WTC11 (cell line): ENCODE measurements at regions not wholly inside any gene's neighbourhood (a gene's known extent, or its start where the extent isn't known, plus 50 kb on each side); places are given as distances from the start of the nearest gene placed in this dataset.

Source experiments
- ATAC-seq: fragments of 200-7000 bp; cut with Tn5 transposase; 2 replicates; pipeline ENCODE4 v1.10.0; 2021; ENCODE audit warnings: mild to moderate bottlenecking, moderate library complexity
- CTCF ChIA-PET: fragments of 300-600 bp; sonication (Branson Sonifier 250); formaldehyde crosslinking; loops from one replicate; lab custom pipeline; 2021; ENCODE audit warnings: antibody characterized with exemption; lab: Charles Lee
- POLR2A ChIA-PET: fragments of 350-600 bp; sonication (Branson Sonifier 250); formaldehyde crosslinking; loops from one replicate; lab custom pipeline; 2021; ENCODE audit warnings: antibody characterized with exemption; lab: Charles Lee
- DNase-seq: peaks from one replicate; pipeline ENCODE4 v3.0.0; 2021; ENCODE audit warnings: low spot score
- H3K27ac Mint-ChIP-seq: 2 replicates; pipeline ENCODE4 v1.8.0; 2021; ENCODE audit warnings: mixed read lengths
- H3K27me3 Mint-ChIP-seq: 2 replicates; pipeline ENCODE4 v1.8.0; 2021; ENCODE audit warnings: low read depth, mild to moderate bottlenecking, moderate library complexity, mixed read lengths
- H3K36me3 Mint-ChIP-seq: 2 replicates; pipeline ENCODE4 v1.8.0; 2021; ENCODE audit warnings: mixed read lengths
- H3K4me1 Mint-ChIP-seq: 2 replicates; pipeline ENCODE4 v1.8.0; 2022; ENCODE audit warnings: mixed read lengths
- H3K4me3 Mint-ChIP-seq: 2 replicates; pipeline ENCODE4 v1.8.0; 2021; ENCODE audit warnings: mild to moderate bottlenecking, moderate library complexity, mixed read lengths
- H3K9me3 Mint-ChIP-seq: 2 replicates; pipeline ENCODE4 v1.8.0; 2021; ENCODE audit warnings: mixed read lengths
- AR ChIP-seq: fragments of 250-450 bp; sonication (Bioruptor Pico); IDR thresholded peaks from 2 replicates; pipeline ENCODE4 v1.9.0; 2021; ENCODE audit warnings: mild to moderate bottlenecking
- ARID4B ChIP-seq: sonication (generic); formaldehyde crosslinking; IDR thresholded peaks from 2 replicates; pipeline ENCODE4 v1.8.0; 2023; ENCODE audit warnings: missing genetic modification reagents, mild to moderate bottlenecking, borderline replicate concordance
- CDX4 ChIP-seq: fragments of 250-450 bp; sonication (Bioruptor Pico); IDR thresholded peaks from 2 replicates; pipeline ENCODE4 v1.9.0; 2021; ENCODE audit warnings: moderate library complexity, mild to moderate bottlenecking, inconsistent platforms, borderline replicate concordance
- CTCF ChIP-seq: fragments of 200-600 bp; IDR thresholded peaks from 2 replicates; pipeline ENCODE4 v1.8.0; 2022; ENCODE audit warnings: antibody characterized with exemption
- E2F4 ChIP-seq: sonication (generic); formaldehyde crosslinking; IDR thresholded peaks from 2 replicates; pipeline ENCODE4 v1.8.1; 2022; ENCODE audit warnings: low read depth, mild to moderate bottlenecking, moderate library complexity, missing genetic modification reagents, borderline replicate concordance
- ERG ChIP-seq: fragments of 250-450 bp; sonication (Bioruptor Pico); IDR thresholded peaks from 2 replicates; pipeline ENCODE4 v1.8.0; 2021; ENCODE audit warnings: mild to moderate bottlenecking
- ESRRA ChIP-seq: sonication (generic); formaldehyde crosslinking; IDR thresholded peaks from 2 replicates; pipeline ENCODE4 v1.8.1; 2022; ENCODE audit warnings: mild to moderate bottlenecking, missing genetic modification reagents, borderline replicate concordance
- FOXJ3 ChIP-seq: sonication (generic); formaldehyde crosslinking; IDR thresholded peaks from 2 replicates; pipeline ENCODE4 v1.9.0; 2021; ENCODE audit warnings: missing genetic modification reagents, mild to moderate bottlenecking, borderline replicate concordance
- FOXP4 ChIP-seq: sonication (generic); formaldehyde crosslinking; IDR thresholded peaks from 2 replicates; pipeline ENCODE4 v1.8.0; 2022; ENCODE audit warnings: mild to moderate bottlenecking, missing genetic modification reagents
- JAZF1 ChIP-seq: fragments of 250-450 bp; sonication (Bioruptor Pico); IDR thresholded peaks from 2 replicates; pipeline ENCODE4 v1.9.0; 2021; ENCODE audit warnings: moderate library complexity, mild to moderate bottlenecking, inconsistent platforms
- JUN ChIP-seq: sonication (generic); formaldehyde crosslinking; IDR thresholded peaks from 2 replicates; pipeline ENCODE4 v1.8.0; 2023; ENCODE audit warnings: mild to moderate bottlenecking, missing genetic modification reagents
- MLX ChIP-seq: sonication (generic); formaldehyde crosslinking; IDR thresholded peaks from 2 replicates; pipeline ENCODE4 v1.8.1; 2023; ENCODE audit warnings: mild to moderate bottlenecking, missing genetic modification reagents, moderate library complexity
- ZBTB21 ChIP-seq: sonication (generic); formaldehyde crosslinking; IDR thresholded peaks from 2 replicates; pipeline ENCODE4 v1.8.1; 2023; ENCODE audit warnings: mild to moderate bottlenecking, missing genetic modification reagents, borderline replicate concordance
- ZBTB43 ChIP-seq: sonication (generic); formaldehyde crosslinking; IDR thresholded peaks from 2 replicates; pipeline ENCODE4 v1.8.1; 2023; ENCODE audit warnings: mild to moderate bottlenecking, missing genetic modification reagents
- ZMAT4 ChIP-seq: fragments of 250-450 bp; sonication (Bioruptor Pico); IDR thresholded peaks from 2 replicates; pipeline ENCODE4 v1.9.0; 2021; ENCODE audit warnings: mild to moderate bottlenecking
- ZNF263 ChIP-seq: sonication (generic); formaldehyde crosslinking; IDR thresholded peaks from 2 replicates; pipeline ENCODE4 v1.8.1; 2022; ENCODE audit warnings: low read depth, mild to moderate bottlenecking, moderate library complexity, missing genetic modification reagents
- ZNF671 ChIP-seq: fragments of 250-450 bp; sonication (Bioruptor Pico); IDR thresholded peaks from 2 replicates; pipeline ENCODE4 v1.8.0; 2021; ENCODE audit warnings: mild to moderate bottlenecking

GRCh38 chr1:185556561-185556960, 177.6 kb upstream of the HMCN1 start (continued):
- TF ChIP-seq CTCF (no peak), FOXP4 (CRISPR knock-in tag) (no peak)
- TF ChIP-seq, all 79 proteins: peak for 0

GRCh38 chr1:185555743-185556142, 178.4 kb upstream of the HMCN1 start:
- Mint-ChIP-seq H3K4me1 (peaks cover 10% of the 10 kb centered on the region), H3K27ac (no peak overlapping the region), H3K27me3 (no peaks in the 10 kb centered on the region), H3K4me3 (no peak overlapping the region), H3K36me3 (peaks cover 4% of the 10 kb centered on the region; the same call in 1 of the 2 replicates), H3K9me3 (peaks cover 27% of the 10 kb centered on the region)
- ChIA-PET POLR2A (no interaction called here), CTCF (no interaction called here)
- ATAC-seq (no peak), DNase-seq (no peak)
- TF ChIP-seq ARID4B (CRISPR knock-in tag) (no peak), ESRRA (CRISPR knock-in tag) (no peak), ERG (CRISPR knock-in tag) (no peak), JAZF1 (CRISPR knock-in tag) (no peak), FOXJ3 (CRISPR knock-in tag) (no peak), ZBTB43 (CRISPR knock-in tag) (no peak), ZBTB21 (CRISPR knock-in tag) (no peak), AR (no peak), MLX (CRISPR knock-in tag) (no peak), JUN (CRISPR knock-in tag) (no peak), ZNF263 (CRISPR knock-in tag) (no peak), E2F4 (CRISPR knock-in tag) (no peak), CDX4 (CRISPR knock-in tag) (no peak), ZNF671 (no peak), ZMAT4 (CRISPR knock-in tag) (no peak)
